Large intestine (tissue), 3 donors: ENCODE measurements at regions not wholly inside any gene's neighbourhood (a gene's known extent, or its start where the extent isn't known, plus 50 kb on each side); places are given as distances from the start of the nearest gene placed in this dataset.

Experiments
- DNase-seq, 2 donors: peaks; one replicate each; pipeline versions ENCODE4 v3.0.0 to v3.0.0-alpha.2; 2013
- H3K27ac ChIP-seq: one replicate; pipeline ENCODE4 v1.5.1; 2013; ENCODE audit warnings: low read length
- H3K27me3 ChIP-seq: 2 replicates; pipeline ENCODE4 v1.6.1; 2013; ENCODE audit warnings: low read length; ENCODE audit not compliant: control insufficient read depth, insufficient read depth
- H3K36me3 ChIP-seq: 2 replicates; pipeline ENCODE4 v1.6.1; 2013; ENCODE audit warnings: low read length; ENCODE audit not compliant: control insufficient read depth, insufficient read depth
- H3K4me1 ChIP-seq: one replicate; pipeline ENCODE4 v1.6.1; 2013; ENCODE audit warnings: low read length; ENCODE audit not compliant: control insufficient read depth, insufficient read depth
- H3K4me3 ChIP-seq: one replicate; pipeline ENCODE4 v1.5.1; 2013; ENCODE audit warnings: low read length
- H3K9me3 ChIP-seq: one replicate; pipeline ENCODE4 v1.6.1; 2013; ENCODE audit warnings: mild to moderate bottlenecking, low read depth, low read length, moderate library complexity; ENCODE audit not compliant: control insufficient read depth
- WGBS: methylation state at CpG from one replicate; pipeline ENCODE4 v1.1.5; 2013; ENCODE audit warnings: low lambda C conversion rate; ENCODE audit not compliant: insufficient coverage; 5-methylcytosine and 5-hydroxymethylcytosine counted together

- H3K4me3 ChIP-seq: no peak overlapping the region
- H3K27ac ChIP-seq: no peak overlapping the region
- WGBS: no CpG with 5 or more reads among the region's 1 CpG
- DNase-seq: no peak
- no peaks in the 10 kb centered on the region for H3K36me3 ChIP-seq
- H3K4me1 ChIP-seq: no peaks in the 10 kb centered on the region
- no peaks in the 10 kb centered on the region for H3K27me3 ChIP-seq
- H3K9me3 ChIP-seq: peaks cover 4% of the 10 kb centered on the region
Observed at GRCh38 chr10:90975096-90975495, 54.2 kb upstream of the ANKRD1 start.

GRCh38 chr10:90977162-90977854, 56.4 kb upstream of the ANKRD1 start:
- Histone ChIP-seq H3K4me3 (no peak overlapping the region), H3K4me1 (no peaks in the 10 kb centered on the region), H3K27me3 (no peaks in the 10 kb centered on the region), H3K9me3 (peaks cover 4% of the 10 kb centered on the region), H3K36me3 (no peaks in the 10 kb centered on the region), H3K27ac (no peak overlapping the region)
- DNase-seq: no peak
- WGBS: no CpG with 5 or more reads among the region's 3 CpGs

- H3K27me3 ChIP-seq: no peaks in the 10 kb centered on the region
- H3K4me3 ChIP-seq: no peak overlapping the region
- WGBS: no CpG with 5 or more reads among the region's 3 CpGs
- H3K36me3 ChIP-seq: no peaks in the 10 kb centered on the region
- H3K9me3 ChIP-seq: peaks cover 4% of the 10 kb centered on the region
- H3K4me1 ChIP-seq: no peaks in the 10 kb centered on the region
- no peak overlapping the region for H3K27ac ChIP-seq
- peak in 1 of 2 donors; percentile 6 for DNase-seq
Observed at GRCh38 chr10:90977855-90978486, 57.1 kb upstream of the ANKRD1 start.

- WGBS: 77% methylated on average over 4 of the region's 10 CpGs
Observed at GRCh38 chr10:90982406-90983008, 61.6 kb upstream of the ANKRD1 start.

GRCh38 chr10:90983914-90984549, 63.1 kb upstream of the ANKRD1 start:
- 83% methylated on average over 1 of the region's 6 CpGs for WGBS
- no peaks in the 10 kb centered on the region for H3K27me3 ChIP-seq

More at GRCh38 chr10:90982406-90983008, 61.6 kb upstream of the ANKRD1 start:
- H3K9me3 ChIP-seq: no peaks in the 10 kb centered on the region
- H3K27me3 ChIP-seq: no peaks in the 10 kb centered on the region
- no peak for DNase-seq
- no peak overlapping the region for H3K27ac ChIP-seq
- H3K4me3 ChIP-seq: no peak overlapping the region
- no peaks in the 10 kb centered on the region for H3K4me1 ChIP-seq
- H3K36me3 ChIP-seq: no peaks in the 10 kb centered on the region

GRCh38 chr10:90984898-90985297, 64.0 kb upstream of the ANKRD1 start:
- H3K27me3 ChIP-seq: no peaks in the 10 kb centered on the region
- H3K9me3 ChIP-seq: no peaks in the 10 kb centered on the region
- H3K4me1 ChIP-seq: no peaks in the 10 kb centered on the region
- DNase-seq: no peak
- H3K4me3 ChIP-seq: no peak overlapping the region
- WGBS: no CpG with 5 or more reads among the region's 3 CpGs
- no peak overlapping the region for H3K27ac ChIP-seq
- H3K36me3 ChIP-seq: no peaks in the 10 kb centered on the region

More at GRCh38 chr10:90983914-90984549, 63.1 kb upstream of the ANKRD1 start:
- no peak for DNase-seq
- H3K4me1 ChIP-seq: no peaks in the 10 kb centered on the region
- no peak overlapping the region for H3K27ac ChIP-seq
- no peaks in the 10 kb centered on the region for H3K9me3 ChIP-seq
- H3K36me3 ChIP-seq: no peaks in the 10 kb centered on the region
- no peak overlapping the region for H3K4me3 ChIP-seq

- Histone ChIP-seq H3K4me1 (no peaks in the 10 kb centered on the region), H3K27me3 (no peaks in the 10 kb centered on the region), H3K27ac (no peak overlapping the region), H3K36me3 (no peaks in the 10 kb centered on the region), H3K9me3 (no peaks in the 10 kb centered on the region), H3K4me3 (no peak overlapping the region)
- DNase-seq: peak; percentile 29 to 64
- WGBS: no CpG with 5 or more reads among the region's 3 CpGs
Observed at GRCh38 chr10:90985321-90985933, 64.5 kb upstream of the ANKRD1 start.

- no peaks in the 10 kb centered on the region for H3K27me3 ChIP-seq
- no peak overlapping the region for H3K27ac ChIP-seq
- H3K36me3 ChIP-seq: no peaks in the 10 kb centered on the region
- no CpG with 5 or more reads among the region's 2 CpGs for WGBS
- H3K4me3 ChIP-seq: no peak overlapping the region
- no peaks in the 10 kb centered on the region for H3K9me3 ChIP-seq
- no peak for DNase-seq
- no peaks in the 10 kb centered on the region for H3K4me1 ChIP-seq
Observed at GRCh38 chr10:90986136-90986760, 65.4 kb upstream of the ANKRD1 start.

- H3K4me1 ChIP-seq: no peaks in the 10 kb centered on the region
- H3K27me3 ChIP-seq: no peaks in the 10 kb centered on the region
- no peak overlapping the region for H3K4me3 ChIP-seq
- no peak for DNase-seq
- no peaks in the 10 kb centered on the region for H3K9me3 ChIP-seq
- WGBS: no CpG with 5 or more reads among the region's 2 CpGs
- H3K27ac ChIP-seq: no peak overlapping the region
- H3K36me3 ChIP-seq: no peaks in the 10 kb centered on the region
Observed at GRCh38 chr10:90986870-90987269, 66.0 kb upstream of the ANKRD1 start.

- DNase-seq: no peak
- no peak overlapping the region for H3K4me3 ChIP-seq
- no CpG with 5 or more reads among the region's 2 CpGs for WGBS
- no peaks in the 10 kb centered on the region for H3K9me3 ChIP-seq
- no peaks in the 10 kb centered on the region for H3K36me3 ChIP-seq
- H3K27me3 ChIP-seq: no peaks in the 10 kb centered on the region
- H3K27ac ChIP-seq: no peak overlapping the region
- no peaks in the 10 kb centered on the region for H3K4me1 ChIP-seq
Observed at GRCh38 chr10:90987383-90987782, 66.5 kb upstream of the ANKRD1 start.
